MCF 10A (cell line): ENCODE measurements at regions not wholly inside any gene's neighbourhood (a gene's known extent, or its start where the extent isn't known, plus 50 kb on each side); places are given as distances from the start of the nearest gene placed in this dataset.
A peak's percentile ranks its signal among the peaks of the same experiment; 100 is the strongest.

Source experiments
- BruUV-seq: library from RNA; stranded (reverse); fragments of 400-500 nt; replicated peaks from 2 replicates; lab custom pipeline; 2021; lab: Mats Ljungman, UMichigan
- CTCF ChIA-PET: fragments of 300-600 bp; sonication (Branson Sonifier 250); formaldehyde crosslinking; extraction: SDS; loops from one replicate; lab custom pipeline; 2021; ENCODE audit warnings: antibody characterized with exemption, inconsistent platforms; lab: Yijun Ruan, JAX
- POLR2A ChIA-PET: fragments of 300-600, 350-650 bp; sonication (Branson Sonifier 250); formaldehyde crosslinking; extraction: SDS; loops from one replicate; lab custom pipeline; 2020; ENCODE audit warnings: antibody characterized with exemption, inconsistent platforms; lab: Yijun Ruan, JAX
- DNase-seq: peaks from one replicate; pipeline ENCODE4 v3.0.0-alpha.2; 2018; ENCODE audit not compliant: unreplicated experiment
- H3K27ac Mint-ChIP-seq: one replicate; pipeline ENCODE4 v1.8.0; 2022; ENCODE audit warnings: mild to moderate bottlenecking, low read depth, mixed read lengths; ENCODE audit not compliant: unreplicated experiment
- H3K27me3 Mint-ChIP-seq: one replicate; pipeline ENCODE4 v1.8.0; 2022; ENCODE audit warnings: mixed read lengths; ENCODE audit not compliant: insufficient read depth, unreplicated experiment
- H3K36me3 Mint-ChIP-seq: one replicate; pipeline ENCODE4 v1.8.0; 2022; ENCODE audit warnings: mild to moderate bottlenecking, moderate library complexity, mixed read lengths; ENCODE audit not compliant: insufficient read depth, unreplicated experiment
- H3K4me1 Mint-ChIP-seq: one replicate; pipeline ENCODE4 v1.8.0; 2022; ENCODE audit warnings: mixed read lengths; ENCODE audit not compliant: insufficient read depth, unreplicated experiment
- H3K4me3 Mint-ChIP-seq: one replicate; pipeline ENCODE4 v1.8.0; 2022; ENCODE audit warnings: mild to moderate bottlenecking, moderate library complexity, mixed read lengths; ENCODE audit not compliant: unreplicated experiment
- H3K9me3 Mint-ChIP-seq: one replicate; pipeline ENCODE4 v1.8.0; 2022; ENCODE audit warnings: mixed read lengths; ENCODE audit not compliant: unreplicated experiment
- intact Hi-C: fragments of 100-400 bp; cut with micrococcal nuclease; formaldehyde crosslinking; loops from 2 replicates; pipeline ENCODE4 v1.14.1; 2022
- TF ChIP-seq, protein P1 (sequence below): fragments of 200-600 bp; IDR thresholded peaks from one replicate; pipeline ENCODE4 v1.8.0; 2022; ENCODE audit warnings: antibody characterized with exemption, mild to moderate bottlenecking; ENCODE audit not compliant: unreplicated experiment

DNA sequence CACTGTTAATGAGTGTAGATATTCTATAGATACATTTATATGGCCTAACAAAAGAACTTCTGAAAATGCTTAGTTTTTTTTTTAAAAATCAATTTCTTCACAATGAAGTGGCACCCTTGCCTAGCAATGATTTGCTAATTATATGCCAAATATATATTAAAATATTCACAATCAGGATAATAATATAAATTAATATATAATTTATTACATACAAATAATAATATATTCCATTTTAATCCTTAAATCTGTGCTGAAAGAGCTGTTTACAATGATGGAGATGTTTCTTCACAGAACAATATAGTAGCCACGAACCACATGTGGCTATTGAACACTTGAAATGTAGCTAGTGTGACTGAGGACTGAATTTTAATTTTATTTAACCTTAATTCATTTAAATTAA lies 648.4 kb upstream of the GBE1 start:
- ChIA-PET CTCF (interaction anchor here (0.6 to 1.3 kb wide), 3 partner anchors 10 to 132 kb away, joined by 3 to 4 read pairs (median 3); no protein-coding TSS in a partner anchor), POLR2A (interaction anchor here (0.5 kb wide), 1 partner anchor 189 kb away, joined by 3 read pairs; no protein-coding TSS in a partner anchor)
- Mint-ChIP-seq H3K4me1 (peaks cover 5% of the 10 kb centered on the region), H3K27me3 (no peaks in the 10 kb centered on the region), H3K27ac (no peak overlapping the region), H3K9me3 (no peaks in the 10 kb centered on the region), H3K4me3 (no peak overlapping the region), H3K36me3 (no peaks in the 10 kb centered on the region)
- intact Hi-C loops, result no loop called here
- TF ChIP-seq, protein P1, sequence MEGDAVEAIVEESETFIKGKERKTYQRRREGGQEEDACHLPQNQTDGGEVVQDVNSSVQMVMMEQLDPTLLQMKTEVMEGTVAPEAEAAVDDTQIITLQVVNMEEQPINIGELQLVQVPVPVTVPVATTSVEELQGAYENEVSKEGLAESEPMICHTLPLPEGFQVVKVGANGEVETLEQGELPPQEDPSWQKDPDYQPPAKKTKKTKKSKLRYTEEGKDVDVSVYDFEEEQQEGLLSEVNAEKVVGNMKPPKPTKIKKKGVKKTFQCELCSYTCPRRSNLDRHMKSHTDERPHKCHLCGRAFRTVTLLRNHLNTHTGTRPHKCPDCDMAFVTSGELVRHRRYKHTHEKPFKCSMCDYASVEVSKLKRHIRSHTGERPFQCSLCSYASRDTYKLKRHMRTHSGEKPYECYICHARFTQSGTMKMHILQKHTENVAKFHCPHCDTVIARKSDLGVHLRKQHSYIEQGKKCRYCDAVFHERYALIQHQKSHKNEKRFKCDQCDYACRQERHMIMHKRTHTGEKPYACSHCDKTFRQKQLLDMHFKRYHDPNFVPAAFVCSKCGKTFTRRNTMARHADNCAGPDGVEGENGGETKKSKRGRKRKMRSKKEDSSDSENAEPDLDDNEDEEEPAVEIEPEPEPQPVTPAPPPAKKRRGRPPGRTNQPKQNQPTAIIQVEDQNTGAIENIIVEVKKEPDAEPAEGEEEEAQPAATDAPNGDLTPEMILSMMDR, result no peak
- no TSS peak for BruUV-seq
- DNase-seq, result no peak

DNA sequence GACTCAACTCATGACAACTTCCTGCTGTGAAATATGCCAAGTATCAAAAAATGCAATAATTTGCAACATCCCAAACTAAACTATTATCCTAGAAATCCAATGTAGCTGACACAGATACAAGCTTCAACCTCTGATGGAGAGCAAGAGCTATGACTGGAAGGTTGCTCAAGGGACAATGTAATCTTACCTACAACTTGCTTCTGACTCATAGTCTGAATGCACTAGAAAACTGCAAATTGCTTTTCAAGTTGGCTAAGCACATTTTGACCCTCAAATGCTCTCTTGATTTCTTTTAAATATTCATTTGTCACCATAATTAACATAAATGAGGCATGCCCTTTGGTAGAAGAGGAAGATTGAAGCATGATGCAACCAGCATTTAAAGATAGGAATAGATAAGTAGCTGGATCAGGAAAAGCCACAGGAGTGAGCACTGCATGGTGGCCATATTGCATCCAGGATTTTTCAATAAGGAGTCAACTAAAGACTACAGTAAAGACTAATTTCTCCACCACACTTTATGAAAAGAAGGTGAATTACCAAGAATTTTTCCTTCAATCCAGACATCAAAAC lies 630.8 kb upstream of the GBE1 start:
- CTCF ChIA-PET, result interaction anchor here (0.7 kb wide), 1 partner anchor 637 kb away, joined by 3 read pairs; no protein-coding TSS in a partner anchor
- no peak overlapping the region for H3K4me3 Mint-ChIP-seq

GRCh38 chr3:82390868-82391267 lies 629.4 kb upstream of the GBE1 start:
- intact Hi-C loops, result no loop called here
- H3K4me3 Mint-ChIP-seq, result no peak overlapping the region
- no peaks in the 10 kb centered on the region for H3K4me1 Mint-ChIP-seq
- H3K9me3 Mint-ChIP-seq, result peaks cover 14% of the 10 kb centered on the region
- TF ChIP-seq, protein P1, result no peak
- no peak overlapping the region for H3K27ac Mint-ChIP-seq
- BruUV-seq, result no TSS peak
- ChIA-PET CTCF (interaction anchor here (0.6 to 0.8 kb wide), 2 partner anchors 36 to 166 kb away, joined by 3 read pairs; no protein-coding TSS in a partner anchor), POLR2A (no interaction called here)
- H3K36me3 Mint-ChIP-seq, result no peaks in the 10 kb centered on the region
- no peak for DNase-seq
- H3K27me3 Mint-ChIP-seq, result no peaks in the 10 kb centered on the region

More for the DNA sequence above, 630.8 kb upstream of the GBE1 start:
- TF ChIP-seq, protein P1, result no peak
- intact Hi-C loops, result no loop called here
- POLR2A ChIA-PET, result no interaction called here
- no peaks in the 10 kb centered on the region for H3K36me3 Mint-ChIP-seq
- DNase-seq, result peak; percentile 9
- BruUV-seq, result no TSS peak
- H3K9me3 Mint-ChIP-seq, result peaks cover 14% of the 10 kb centered on the region
- H3K4me1 Mint-ChIP-seq, result no peaks in the 10 kb centered on the region
- H3K27me3 Mint-ChIP-seq, result no peaks in the 10 kb centered on the region
- no peak overlapping the region for H3K27ac Mint-ChIP-seq

DNA sequence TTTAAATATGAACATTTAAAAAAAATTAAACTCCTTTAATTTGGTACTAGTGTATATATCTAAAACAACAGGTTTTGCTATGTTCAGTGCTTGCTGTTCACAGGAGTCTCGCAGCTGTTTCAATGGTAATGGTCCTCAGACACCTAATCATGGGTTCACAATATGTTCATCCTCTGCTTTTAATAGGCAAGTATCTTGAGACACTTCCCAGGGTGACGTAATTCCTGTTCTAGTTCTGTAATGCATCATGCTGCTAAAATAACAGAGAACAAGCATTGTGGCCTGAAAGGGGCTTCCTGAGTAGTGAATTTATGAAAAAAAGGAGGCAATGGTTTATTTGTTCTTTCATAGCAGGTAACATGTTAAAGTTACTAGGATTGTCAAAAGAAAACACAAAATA lies 625.2 kb upstream of the GBE1 start:
- BruUV-seq, result no TSS peak
- H3K4me3 Mint-ChIP-seq, result no peak overlapping the region
- TF ChIP-seq, protein P1, result no peak
- intact Hi-C loops, result no loop called here
- H3K27me3 Mint-ChIP-seq, result no peaks in the 10 kb centered on the region
- POLR2A ChIA-PET, result no interaction called here
- peaks cover 7% of the 10 kb centered on the region for H3K9me3 Mint-ChIP-seq
- no peaks in the 10 kb centered on the region for H3K4me1 Mint-ChIP-seq
- no peak for DNase-seq
- H3K27ac Mint-ChIP-seq, result no peak overlapping the region
- H3K36me3 Mint-ChIP-seq, result no peaks in the 10 kb centered on the region
- CTCF ChIA-PET, result interaction anchor here (0.6 kb wide), 1 partner anchor 1084 kb away, joined by 3 read pairs; no protein-coding TSS in a partner anchor
